Ascending aorta (tissue), 2 donors: ENCODE measurements at regions not wholly inside any gene's neighbourhood (a gene's known extent, or its start where the extent isn't known, plus 50 kb on each side); places are given as distances from the start of the nearest gene placed in this dataset.

Experiments
- DNase-seq, 2 donors: peaks; one replicate each; pipeline ENCODE4 v3.0.0-alpha.2; 2019; ENCODE audit warnings: low spot score in 2 of 2
- H3K27ac ChIP-seq, 2 donors: fragments of 200-600 bp; sonication (generic); one replicate each; pipeline ENCODE4 v1.5.1; 2016 to 2017; ENCODE audit warnings: mild to moderate bottlenecking in 1 of 2
- H3K27me3 ChIP-seq: fragments of 200-600 bp; sonication (generic); one replicate; pipeline ENCODE4 v1.5.1; 2017
- H3K36me3 ChIP-seq, 2 donors: fragments of 200-600 bp; sonication (generic); one replicate each; pipeline ENCODE4 v1.5.1; 2016
- H3K4me1 ChIP-seq, 2 donors: fragments of 200-600 bp; sonication (generic); one replicate each; pipeline ENCODE4 v1.5.1; 2016 to 2017; ENCODE audit warnings: mild to moderate bottlenecking in 1 of 2
- H3K4me3 ChIP-seq, 2 donors: fragments of 200-600 bp; sonication (generic); one replicate each; pipeline ENCODE4 v1.5.1; 2016 to 2017; ENCODE audit warnings: mild to moderate bottlenecking in 1 of 2
- H3K9me3 ChIP-seq, 2 donors: fragments of 200-600 bp; sonication (generic); one replicate each; pipeline ENCODE4 v1.5.1; 2016
- CTCF ChIP-seq, 3 experiments: fragments of 200-600 bp in 2 of 3; fragments of 450-650 bp in 1 of 3; sonication (generic) in 2 of 3; IDR thresholded peaks; one replicate each; pipeline ENCODE4 v1.5.1; 2016 to 2019; ENCODE audit warnings: antibody characterized with exemption in 3 of 3, mild to moderate bottlenecking in 1 of 3, moderate library complexity in 1 of 3
- intact Hi-C: fragments of 100-400 bp; cut with DNase I; formaldehyde crosslinking; loops from one replicate; pipeline ENCODE4 v1.15.1; 2023

- Histone ChIP-seq H3K27ac (no peak overlapping the region), H3K4me3 (no peak overlapping the region), H3K9me3 (no peaks in the 10 kb centered on the region), H3K4me1 (no peaks in the 10 kb centered on the region), H3K27me3 (no peaks in the 10 kb centered on the region), H3K36me3 (no peaks in the 10 kb centered on the region)
- intact Hi-C loops: no loop called here
- no peak for DNase-seq
- no peak for TF ChIP-seq CTCF (IDR thresholded peaks at IDR 0.05)
These were observed 429.0 kb upstream of the FBXO33 start for GRCh38 chr14:39861229-39861600.

GRCh38 chr14:39860596-39861228 lies 428.5 kb upstream of the FBXO33 start:
- no peak overlapping the region for H3K27ac ChIP-seq
- DNase-seq: no peak
- H3K4me3 ChIP-seq: no peak overlapping the region
- no peaks in the 10 kb centered on the region for H3K9me3 ChIP-seq
- TF ChIP-seq CTCF (IDR thresholded peaks at IDR 0.05): no peak
- no peaks in the 10 kb centered on the region for H3K36me3 ChIP-seq
- no peaks in the 10 kb centered on the region for H3K4me1 ChIP-seq
- intact Hi-C loops: no loop called here
- H3K27me3 ChIP-seq: no peaks in the 10 kb centered on the region

- no peak overlapping the region for H3K27ac ChIP-seq
- H3K27me3 ChIP-seq: no peaks in the 10 kb centered on the region
- H3K4me1 ChIP-seq: no peaks in the 10 kb centered on the region
- TF ChIP-seq CTCF (IDR thresholded peaks at IDR 0.05): no peak
- intact Hi-C loops: no loop called here
- no peak for DNase-seq
- no peaks in the 10 kb centered on the region for H3K9me3 ChIP-seq
- H3K4me3 ChIP-seq: no peak overlapping the region
- H3K36me3 ChIP-seq: no peaks in the 10 kb centered on the region
These were observed 427.1 kb upstream of the FBXO33 start for GRCh38 chr14:39859314-39859713.

GRCh38 chr14:39857376-39858055 lies 425.3 kb upstream of the FBXO33 start:
- Histone ChIP-seq H3K4me1 (no peaks in the 10 kb centered on the region), H3K36me3 (no peaks in the 10 kb centered on the region), H3K27me3 (no peaks in the 10 kb centered on the region), H3K27ac (no peak overlapping the region), H3K4me3 (no peak overlapping the region), H3K9me3 (no peaks in the 10 kb centered on the region)
- TF ChIP-seq CTCF (IDR thresholded peaks at IDR 0.05): no peak
- no peak for DNase-seq
- intact Hi-C loops: no loop called here

GRCh38 chr14:39853441-39853840 lies 421.2 kb upstream of the FBXO33 start:
- no peaks in the 10 kb centered on the region for H3K4me1 ChIP-seq
- no peak overlapping the region for H3K4me3 ChIP-seq
- no peak overlapping the region for H3K27ac ChIP-seq
- H3K27me3 ChIP-seq: no peaks in the 10 kb centered on the region
- no peak for TF ChIP-seq CTCF (IDR thresholded peaks at IDR 0.05)
- H3K36me3 ChIP-seq: no peaks in the 10 kb centered on the region
- no peaks in the 10 kb centered on the region for H3K9me3 ChIP-seq
- no peak for DNase-seq
- intact Hi-C loops: no loop called here
